MM.1S (cell line): ENCODE measurements at regions not wholly inside any gene's neighbourhood (a gene's known extent, or its start where the extent isn't known, plus 50 kb on each side); places are given as distances from the start of the nearest gene placed in this dataset.

Experiments used
- DNase-seq: peaks from one replicate; pipeline ENCODE4 v3.0.0-alpha.2; 2015
- H2AFZ ChIP-seq: fragments of 300-600 bp; sonication (generic); 2 replicates; pipeline ENCODE4 v1.6.0; 2016; ENCODE audit warnings: antibody characterized with exemption, low read length
- H3F3A ChIP-seq: fragments of 300-600 bp; sonication (generic); 2 replicates; pipeline ENCODE4 v1.6.1; 2016; ENCODE audit warnings: mild to moderate bottlenecking, antibody characterized with exemption, low read length, moderate library complexity, mixed read lengths; ENCODE audit not compliant: insufficient read depth
- H3K27ac ChIP-seq: fragments of 300-600 bp; sonication (generic); 2 replicates; pipeline ENCODE4 v1.5.1; 2016; ENCODE audit warnings: mild to moderate bottlenecking, low read length
- H3K27me3 ChIP-seq: fragments of 300-600 bp; sonication (generic); replicated peaks from 2 replicates; pipeline ENCODE4 v1.6.0; 2016; ENCODE audit warnings: low read length; ENCODE audit not compliant: insufficient read depth
- H3K36me3 ChIP-seq: fragments of 300-600 bp; sonication (generic); replicated peaks from 2 replicates; pipeline ENCODE4 v1.6.1; 2016; ENCODE audit warnings: mild to moderate bottlenecking, low read length, mixed read lengths; ENCODE audit not compliant: insufficient read depth
- H3K4me1 ChIP-seq: fragments of 300-600 bp; sonication (generic); 2 replicates; pipeline ENCODE4 v1.6.1; 2016; ENCODE audit warnings: low read length, mixed read lengths
- H3K4me2 ChIP-seq: fragments of 300-600 bp; sonication (generic); 2 replicates; pipeline ENCODE4 v1.6.0; 2016; ENCODE audit warnings: low read depth, low read length
- H3K4me3 ChIP-seq: fragments of 300-600 bp; sonication (generic); 2 replicates; pipeline ENCODE4 v1.5.1; 2016; ENCODE audit warnings: low read length, mixed read lengths
- H3K79me2 ChIP-seq: fragments of 300-600 bp; sonication (generic); 2 replicates; pipeline ENCODE4 v1.6.1; 2016; ENCODE audit warnings: mixed run types, low read length, mixed read lengths
- H3K9ac ChIP-seq: fragments of 300-600 bp; sonication (generic); 2 replicates; pipeline ENCODE4 v1.6.1; 2016; ENCODE audit warnings: low read length, mixed read lengths
- H3K9me2 ChIP-seq: fragments of 300-600 bp; sonication (generic); replicated peaks from 2 replicates; pipeline ENCODE4 v1.6.1; 2016; ENCODE audit warnings: mild to moderate bottlenecking, low read length, mixed read lengths; ENCODE audit not compliant: insufficient read depth
- H3K9me3 ChIP-seq: fragments of 300-600 bp; sonication (generic); replicated peaks from 2 replicates; pipeline ENCODE4 v1.6.1; 2016; ENCODE audit warnings: mild to moderate bottlenecking, low read length, mixed read lengths; ENCODE audit not compliant: insufficient read depth
- H4K20me1 ChIP-seq: fragments of 300-600 bp; sonication (generic); 2 replicates; pipeline ENCODE4 v1.6.1; 2016; ENCODE audit warnings: mild to moderate bottlenecking, low read length, moderate library complexity, mixed read lengths; ENCODE audit not compliant: insufficient read depth
- CTCF ChIP-seq: fragments of 300-600 bp; sonication (generic); IDR thresholded peaks from 2 replicates; pipeline ENCODE4 v1.5.1; 2016; ENCODE audit warnings: antibody characterized with exemption, low read length, mixed read lengths
- EZH2 ChIP-seq: fragments of 300-600 bp; sonication (generic); optimal IDR thresholded peaks from 2 replicates; pipeline ENCODE3; 2017; ENCODE audit warnings: low read depth, mild to moderate bottlenecking, antibody characterized with exemption, low read length, mixed read lengths
- EZH2phosphoT487 ChIP-seq: fragments of 300-600 bp; sonication (generic); IDR thresholded peaks from 2 replicates; pipeline ENCODE4 v1.6.1; 2018; ENCODE audit warnings: antibody characterized with exemption, low read length

- TF ChIP-seq EZH2 (no peak), CTCF (no peak), EZH2phosphoT487 (no peak)
- Histone ChIP-seq H3K79me2 (no peaks in the 10 kb centered on the region), H3K9ac (no peak overlapping the region), H3F3A (no peaks in the 10 kb centered on the region), H3K27ac (no peak overlapping the region), H3K4me3 (no peak overlapping the region), H3K36me3 (no peaks in the 10 kb centered on the region), H3K9me2 (no peaks in the 10 kb centered on the region), H3K9me3 (no peaks in the 10 kb centered on the region), H4K20me1 (no peaks in the 10 kb centered on the region), H3K4me1 (no peaks in the 10 kb centered on the region), H2AFZ (no peak overlapping the region), H3K27me3 (no peaks in the 10 kb centered on the region), H3K4me2 (no peak overlapping the region)
- DNase-seq = no peak
Observed at GRCh38 chr9:85243977-85244376, 497.8 kb downstream of the AGTPBP1 start.

- Histone ChIP-seq H3K9me3 (no peaks in the 10 kb centered on the region), H3K4me1 (no peaks in the 10 kb centered on the region), H3K9me2 (no peaks in the 10 kb centered on the region), H3K4me3 (no peak overlapping the region), H3F3A (no peaks in the 10 kb centered on the region), H3K36me3 (no peaks in the 10 kb centered on the region), H3K27ac (no peak overlapping the region), H3K27me3 (no peaks in the 10 kb centered on the region), H3K79me2 (no peaks in the 10 kb centered on the region), H3K9ac (no peak overlapping the region), H4K20me1 (no peaks in the 10 kb centered on the region), H3K4me2 (no peak overlapping the region), H2AFZ (no peak overlapping the region)
- TF ChIP-seq EZH2 = no peak
- no peak for TF ChIP-seq EZH2phosphoT487
- TF ChIP-seq CTCF = no peak
- DNase-seq = no peak
Observed at GRCh38 chr9:85237478-85237877, 504.3 kb downstream of the AGTPBP1 start.

DNA sequence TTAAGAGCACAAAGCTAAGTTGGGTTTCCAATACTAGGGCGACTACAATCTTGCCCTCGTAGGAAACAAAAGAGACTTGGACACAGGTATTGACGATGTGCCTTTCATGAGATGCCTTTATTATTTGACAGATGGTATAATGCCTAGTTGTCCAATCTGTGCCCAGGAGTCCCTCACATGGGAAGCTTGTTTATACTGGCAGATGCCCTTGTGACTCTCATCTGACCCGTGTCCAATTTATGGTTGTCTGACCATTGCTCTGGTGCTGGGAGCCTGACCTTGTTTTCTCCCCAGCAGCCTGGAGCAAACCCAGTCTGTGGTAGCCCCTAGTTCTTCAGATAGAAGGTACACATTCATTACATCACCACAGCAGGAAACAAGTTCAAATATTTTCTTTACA, 511.7 kb downstream of the AGTPBP1 start:
- no peaks in the 10 kb centered on the region for H3F3A ChIP-seq
- no peaks in the 10 kb centered on the region for H4K20me1 ChIP-seq

More for the DNA sequence above, 511.7 kb downstream of the AGTPBP1 start:
- Histone ChIP-seq H3K9me2 (no peaks in the 10 kb centered on the region), H3K9me3 (no peaks in the 10 kb centered on the region), H3K27me3 (no peaks in the 10 kb centered on the region), H3K4me3 (no peak overlapping the region), H3K79me2 (no peaks in the 10 kb centered on the region), H3K36me3 (no peaks in the 10 kb centered on the region), H3K9ac (no peak overlapping the region), H3K4me2 (no peak overlapping the region), H3K4me1 (no peaks in the 10 kb centered on the region), H3K27ac (no peak overlapping the region), H2AFZ (peak overlapping the region; percentile 9; the same call in 1 of the 2 replicates)
- no peak for DNase-seq
- TF ChIP-seq EZH2phosphoT487 (no peak), EZH2 (no peak), CTCF (no peak)
